ENCODE measurements at regions not wholly inside any gene's neighbourhood (a gene's known extent, or its start where the extent isn't known, plus 50 kb on each side); places are given as distances from the start of the nearest gene placed in this dataset.

DNA sequence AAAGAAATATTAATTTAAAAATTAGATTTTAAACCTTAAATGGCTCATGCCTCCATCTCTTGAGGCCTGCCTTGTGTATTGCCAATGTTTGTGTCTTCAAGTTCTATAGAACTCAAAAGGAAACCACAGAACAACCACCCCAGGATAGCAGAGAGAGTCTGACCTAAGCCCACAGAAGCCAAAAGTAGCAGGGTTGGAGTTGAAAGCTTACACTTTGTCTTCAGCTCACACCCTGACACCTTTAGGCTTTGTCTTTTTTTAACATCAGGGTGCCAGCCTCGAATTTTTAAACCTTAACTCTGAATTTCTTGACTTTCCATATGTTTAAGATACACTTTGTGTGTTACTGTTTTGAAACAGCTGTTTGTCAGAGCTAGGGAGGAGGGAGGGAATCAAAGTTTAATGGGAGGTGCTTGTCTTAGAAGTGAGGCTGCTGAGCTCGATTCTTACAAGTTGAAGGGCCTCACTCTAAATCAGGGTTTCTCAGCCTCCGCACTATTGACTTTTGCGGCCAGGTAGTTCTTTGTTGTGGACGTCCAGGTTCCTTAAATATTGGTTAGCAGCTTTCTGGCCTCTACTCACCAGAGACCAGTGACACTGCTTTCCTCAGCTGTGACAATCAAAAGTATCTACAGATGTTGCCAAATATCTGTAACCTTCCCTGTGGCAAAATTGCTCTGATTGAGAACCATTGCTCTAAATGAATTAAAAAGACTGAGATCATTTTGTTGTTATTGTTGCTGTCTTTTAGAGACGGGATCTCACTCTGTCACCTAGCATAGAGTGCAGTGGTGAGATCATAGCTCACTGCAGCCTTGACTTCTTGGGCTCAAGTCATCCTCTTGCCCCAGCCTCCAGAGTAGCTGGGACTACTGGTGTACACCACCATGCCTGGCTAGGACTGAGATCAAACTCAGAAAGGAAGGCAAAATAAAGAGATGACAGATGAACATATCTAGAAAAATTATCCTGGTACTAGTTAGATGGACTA is 139.2 kb upstream of the EOMES start:
- Histone ChIP-seq H3K9me3 (ENCODE audit: low read depth, low read length) (no peaks in the 10 kb centered on the region), H3K4me1 (ENCODE audit: insufficient read depth, low read length) (no peaks in the 10 kb centered on the region), H3K4me2 (ENCODE audit: insufficient read depth, low read length) (no peak overlapping the region), H4K20me1 (ENCODE audit: insufficient read depth, low read length) (no peaks in the 10 kb centered on the region), H3K4me3 (ENCODE audit: insufficient read depth, low read length) (no peak overlapping the region), H3K36me3 (ENCODE audit: insufficient read depth, low read length) (no peaks in the 10 kb centered on the region), H3K79me2 (ENCODE audit: insufficient read depth, low read length) (no peaks in the 10 kb centered on the region), H2AFZ (ENCODE audit: low read length) (no peak overlapping the region), H3K27me3 (ENCODE audit: insufficient read depth, low read length) (no peaks in the 10 kb centered on the region), H3K27ac (ENCODE audit: low read depth, low read length) (no peak overlapping the region)
- TF ChIP-seq CTCF (IDR thresholded peaks at IDR 0.05; ENCODE audit: extremely low read depth, low read depth, low read length) = no peak
- no peak for DNase-seq (ENCODE audit: insufficient read length, low spot score, missing footprints)

- Histone ChIP-seq H3K79me2 (ENCODE audit: insufficient read depth, low read length) (no peaks in the 10 kb centered on the region), H2AFZ (ENCODE audit: low read length) (no peak overlapping the region), H3K27ac (ENCODE audit: low read depth, low read length) (no peak overlapping the region), H3K4me2 (ENCODE audit: insufficient read depth, low read length) (no peak overlapping the region), H4K20me1 (ENCODE audit: insufficient read depth, low read length) (no peaks in the 10 kb centered on the region), H3K27me3 (ENCODE audit: insufficient read depth, low read length) (no peaks in the 10 kb centered on the region), H3K36me3 (ENCODE audit: insufficient read depth, low read length) (no peaks in the 10 kb centered on the region), H3K4me1 (ENCODE audit: insufficient read depth, low read length) (no peaks in the 10 kb centered on the region), H3K4me3 (ENCODE audit: insufficient read depth, low read length) (no peak overlapping the region), H3K9me3 (ENCODE audit: low read depth, low read length) (no peaks in the 10 kb centered on the region)
- no peak for DNase-seq (ENCODE audit: insufficient read length, low spot score, missing footprints)
- TF ChIP-seq CTCF (IDR thresholded peaks at IDR 0.05; ENCODE audit: extremely low read depth, low read depth, low read length) = no peak
Measured at GRCh38 chr3:27865731-27866130, 143.6 kb upstream of the EOMES start.

DNA sequence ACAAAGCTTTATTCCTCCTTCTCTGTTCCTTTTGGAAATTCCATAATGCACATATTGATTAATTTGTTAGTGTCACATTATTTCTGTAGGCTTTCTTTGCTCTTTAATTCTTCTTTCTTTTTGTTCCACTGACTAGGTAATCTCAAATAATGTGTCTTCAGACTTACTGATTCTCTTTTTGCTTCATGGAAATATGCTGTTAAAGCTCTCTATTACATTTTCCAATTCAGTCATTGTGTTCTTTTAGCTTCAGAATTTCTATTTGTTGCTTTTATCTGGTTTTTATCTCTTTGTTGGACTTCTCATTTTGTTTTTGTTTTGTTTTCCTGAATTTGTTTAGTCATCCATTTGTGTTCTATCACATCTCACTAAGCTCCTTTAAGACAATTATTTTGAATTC is 147.0 kb upstream of the EOMES start:
- no peak for TF ChIP-seq CTCF (IDR thresholded peaks at IDR 0.05; ENCODE audit: extremely low read depth, low read depth, low read length)

More for the DNA sequence above, 147.0 kb upstream of the EOMES start:
- no peak for DNase-seq (ENCODE audit: insufficient read length, low spot score, missing footprints)
- no peak overlapping the region for H3K27ac ChIP-seq (ENCODE audit: low read depth, low read length)
- H3K9me3 ChIP-seq (ENCODE audit: low read depth, low read length) = no peaks in the 10 kb centered on the region
- no peaks in the 10 kb centered on the region for H3K27me3 ChIP-seq (ENCODE audit: insufficient read depth, low read length)
- H4K20me1 ChIP-seq (ENCODE audit: insufficient read depth, low read length) = no peaks in the 10 kb centered on the region
- no peaks in the 10 kb centered on the region for H3K79me2 ChIP-seq (ENCODE audit: insufficient read depth, low read length)
- no peaks in the 10 kb centered on the region for H3K4me1 ChIP-seq (ENCODE audit: insufficient read depth, low read length)
- no peak overlapping the region for H2AFZ ChIP-seq (ENCODE audit: low read length)
- no peak overlapping the region for H3K4me3 ChIP-seq (ENCODE audit: insufficient read depth, low read length)
- no peak overlapping the region for H3K4me2 ChIP-seq (ENCODE audit: insufficient read depth, low read length)
- H3K36me3 ChIP-seq (ENCODE audit: insufficient read depth, low read length) = no peaks in the 10 kb centered on the region
